SH-SY5Y (cell line): ENCODE measurements at regions not wholly inside any gene's neighbourhood (a gene's known extent, or its start where the extent isn't known, plus 50 kb on each side); places are given as distances from the start of the nearest gene placed in this dataset.

ENCODE experiments used
- GATA2 ChIP-seq: IDR thresholded peaks from 2 replicates; pipeline ENCODE4 v1.6.1; 2011; ENCODE audit warnings: mild to moderate bottlenecking, low read depth, low read length
- GATA3 ChIP-seq: IDR thresholded peaks from 2 replicates; pipeline ENCODE4 v1.6.1; 2011; ENCODE audit warnings: low read depth, mild to moderate bottlenecking, low read length, moderate library complexity

- TF ChIP-seq GATA2, result no peak
- no peak for TF ChIP-seq GATA3
These were observed 167.9 kb downstream of the KLF12 start for GRCh38 chr13:73966331-73966730.
